GM18508 (cell line): ENCODE measurements at regions not wholly inside any gene's neighbourhood (a gene's known extent, or its start where the extent isn't known, plus 50 kb on each side); places are given as distances from the start of the nearest gene placed in this dataset.
"Not testable (repeated sequence)": the region's sequence is repeated elsewhere in the genome, so short reads cannot be mapped to it uniquely, and the experiment has no call there.

Experiments
- ATAC-seq: cut with Tn5 transposase; IDR thresholded peaks from one replicate; pipeline ENCODE4 v1.9.1; 2021; ENCODE audit warnings: moderate number of reproducible peaks; ENCODE audit not compliant: insufficient read depth, unreplicated experiment

DNA sequence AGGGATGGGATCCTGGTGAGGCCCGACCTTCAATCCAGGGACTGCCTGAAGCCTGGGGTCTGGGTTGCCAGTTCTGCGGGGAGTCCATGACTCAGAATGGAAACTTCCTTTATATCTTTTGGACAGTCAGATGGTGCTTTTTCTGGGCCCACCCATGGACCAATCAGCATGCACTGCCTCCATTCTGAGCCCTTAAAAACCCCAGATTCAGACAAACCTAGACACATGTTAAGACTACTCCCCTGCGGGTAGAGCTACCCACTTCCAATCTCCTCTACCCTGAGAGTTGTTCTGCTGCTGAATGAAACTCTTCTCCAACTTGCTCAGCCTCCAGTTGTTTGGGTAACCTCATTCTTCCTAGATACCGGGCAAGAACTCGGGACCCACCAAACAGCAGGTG is 1315.2 kb upstream of the MIR17HG start:
- ATAC-seq, result no peak

DNA sequence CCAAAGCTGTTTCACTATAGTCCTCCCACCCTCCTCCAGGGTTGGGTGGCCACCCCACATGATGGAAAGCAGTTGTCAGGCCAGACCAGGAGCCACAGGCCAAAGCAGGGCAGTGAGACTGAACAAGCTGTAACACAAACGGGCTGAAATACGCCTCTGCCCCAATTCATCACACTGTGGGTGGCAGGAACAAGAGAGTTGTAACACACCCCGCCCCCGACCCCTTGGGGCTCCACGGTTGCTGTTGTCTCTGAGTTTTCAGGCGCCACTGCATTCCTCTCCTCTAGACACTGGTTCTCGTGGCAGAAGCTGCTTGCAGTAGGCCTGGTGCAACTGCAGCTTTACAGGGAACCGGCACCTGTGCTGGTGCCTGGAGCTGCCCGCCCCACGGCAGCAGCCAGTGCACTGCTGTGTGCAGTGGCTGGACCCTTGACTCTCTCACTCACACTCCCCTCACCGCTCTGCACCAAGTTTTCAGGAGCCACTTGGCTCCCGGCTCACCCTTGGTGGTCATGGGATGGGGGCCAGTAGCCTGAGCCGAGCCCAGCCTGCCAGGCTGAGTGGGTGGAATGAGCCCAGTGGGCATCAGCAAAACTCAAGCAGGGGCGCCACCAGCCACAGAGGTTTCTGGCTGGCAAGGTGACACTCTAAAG is 1314.5 kb upstream of the MIR17HG start:
- ATAC-seq, result no peak

DNA sequence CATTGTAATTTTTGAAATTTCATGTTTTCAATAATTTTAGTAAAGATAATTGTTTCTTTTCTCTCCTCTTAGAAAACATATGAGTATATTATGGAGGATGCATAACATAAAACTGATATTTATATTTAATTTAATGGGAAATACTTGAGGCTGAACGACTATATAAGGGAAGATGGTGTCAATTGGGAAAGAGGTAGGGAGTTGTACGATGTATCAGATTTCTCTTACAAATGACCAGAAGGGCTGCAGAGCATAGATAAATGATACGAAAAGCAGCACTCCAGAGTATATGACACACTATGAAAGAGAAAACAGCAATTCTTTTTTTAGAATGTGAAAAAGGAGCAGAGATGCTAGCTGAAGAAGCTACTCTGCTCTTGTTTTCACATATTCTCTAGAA is 1308.0 kb upstream of the MIR17HG start:
- ATAC-seq, result no peak

DNA sequence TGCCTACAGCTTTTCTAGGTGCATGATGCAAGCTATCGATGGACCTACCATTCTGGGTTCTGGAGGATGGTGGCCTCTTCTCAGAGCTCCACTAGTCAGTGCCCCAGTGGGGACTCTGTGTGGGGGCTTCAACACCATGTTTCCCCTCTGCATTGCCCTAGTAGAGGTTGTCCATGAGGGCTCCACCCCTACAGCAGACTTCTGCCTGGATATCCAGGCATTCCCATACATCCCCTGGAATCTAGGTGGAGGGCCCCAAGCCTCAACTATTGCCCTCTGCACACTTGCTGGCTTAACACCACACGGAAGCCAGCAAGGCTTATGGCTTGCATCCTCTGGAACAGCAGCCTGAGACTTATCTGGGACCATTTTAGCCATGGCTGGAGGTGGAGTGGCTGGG is 1299.9 kb upstream of the MIR17HG start:
- ATAC-seq, result no peak

DNA sequence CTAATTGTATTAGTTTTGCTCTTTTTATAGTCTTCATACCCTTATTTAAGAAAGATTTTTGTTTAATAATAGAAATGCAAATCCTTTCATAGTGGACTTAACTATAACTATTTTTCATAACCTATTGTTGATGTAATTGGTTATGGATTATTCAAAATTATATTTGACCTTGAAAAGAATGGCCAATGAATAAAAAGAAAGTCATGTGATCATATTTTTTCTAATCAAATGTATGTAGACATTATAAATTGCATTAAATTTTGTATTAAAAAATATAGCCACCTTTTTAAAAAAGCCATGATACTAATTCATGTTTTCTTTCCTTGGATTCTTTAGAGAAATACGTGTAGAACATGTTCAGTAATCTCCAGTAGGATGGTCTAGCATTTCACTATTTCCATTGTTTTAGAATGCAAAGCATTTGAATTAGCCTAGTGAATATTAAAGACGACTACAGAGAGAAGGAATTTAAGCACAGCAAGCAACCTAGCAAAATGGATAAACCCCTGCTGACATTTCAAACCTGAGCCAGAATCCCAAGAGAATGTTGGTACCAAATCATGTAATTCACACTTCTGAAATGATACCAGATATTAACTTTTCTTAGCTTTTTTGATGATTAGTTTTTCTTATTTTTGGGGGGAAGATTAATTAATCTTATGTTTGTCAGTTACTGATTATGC is 1297.4 kb upstream of the MIR17HG start:
- ATAC-seq, result no peak

DNA sequence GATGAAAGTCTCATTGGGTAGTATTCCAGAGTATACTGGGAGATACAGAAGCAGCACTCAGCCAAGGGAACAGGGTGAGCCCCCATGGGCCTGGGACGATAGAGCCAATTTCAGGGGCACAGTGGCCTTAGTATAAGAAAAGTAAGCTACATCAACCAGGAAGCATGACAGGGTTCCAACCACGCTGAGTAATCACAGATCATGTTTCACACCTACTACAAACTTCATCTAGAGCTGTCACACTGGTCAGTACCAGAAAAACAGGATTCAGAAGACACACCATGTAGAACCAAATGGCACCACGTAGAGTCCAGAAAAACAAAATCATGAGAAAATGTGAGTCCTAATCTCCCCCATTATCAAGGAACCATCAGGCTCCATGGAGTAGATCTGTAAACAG is 1292.4 kb upstream of the MIR17HG start:
- no peak for ATAC-seq

DNA sequence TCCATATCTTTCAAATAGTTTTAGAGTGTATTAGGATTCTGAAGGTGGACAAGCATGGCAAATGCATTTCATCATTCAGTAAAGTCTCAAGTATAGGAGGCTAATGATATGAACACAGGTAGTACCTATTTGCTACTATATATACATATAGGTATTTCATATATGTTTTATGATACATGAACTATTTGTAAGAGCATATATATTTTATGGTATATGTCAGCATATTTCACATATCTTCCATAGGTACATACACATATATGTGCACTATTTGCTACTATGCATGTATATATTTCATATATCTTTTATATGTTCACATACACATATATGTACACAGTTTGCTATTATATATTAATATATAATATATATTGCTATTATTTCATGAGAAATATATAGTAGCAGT is 1291.7 kb upstream of the MIR17HG start:
- no peak for ATAC-seq

DNA sequence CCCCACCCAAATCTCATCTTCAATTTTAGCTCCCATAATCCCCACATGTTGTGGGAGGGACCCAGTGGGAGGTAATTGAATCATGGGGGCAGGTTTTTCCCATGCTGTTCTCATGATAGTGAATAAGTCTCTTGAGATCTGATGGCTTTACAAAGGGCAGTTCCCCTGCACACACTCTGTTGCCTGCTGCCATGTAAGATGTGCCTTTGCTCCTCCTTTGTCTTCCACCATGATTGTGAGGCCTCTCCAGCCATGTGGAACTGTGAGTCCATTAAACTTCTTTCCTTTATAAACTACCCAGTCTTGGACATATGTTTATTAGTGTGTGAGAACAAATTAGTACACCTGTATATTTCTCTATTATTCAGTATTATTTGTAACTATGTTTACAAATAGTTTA is 1283.3 kb upstream of the MIR17HG start:
- not testable (repeated sequence) for ATAC-seq

DNA sequence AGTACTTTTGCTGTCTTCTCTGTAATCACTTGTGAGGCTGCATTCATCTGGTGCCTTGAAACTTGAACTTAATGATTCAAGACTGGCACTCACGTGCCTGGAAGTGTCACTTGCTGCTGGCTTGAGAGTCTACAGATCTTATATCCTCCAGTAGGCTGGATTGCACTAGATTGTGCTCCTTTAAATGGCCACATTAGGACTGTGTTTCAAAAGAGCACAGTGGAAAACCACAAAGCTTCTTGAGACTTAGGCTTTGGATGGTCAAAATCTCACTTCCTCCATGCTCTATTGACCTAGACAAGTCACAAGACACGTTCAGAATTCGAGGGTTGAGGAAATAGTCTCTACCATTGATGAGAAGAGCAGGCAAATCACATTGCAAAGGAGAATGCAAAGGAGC is 1278.8 kb upstream of the MIR17HG start:
- no peak for ATAC-seq

DNA sequence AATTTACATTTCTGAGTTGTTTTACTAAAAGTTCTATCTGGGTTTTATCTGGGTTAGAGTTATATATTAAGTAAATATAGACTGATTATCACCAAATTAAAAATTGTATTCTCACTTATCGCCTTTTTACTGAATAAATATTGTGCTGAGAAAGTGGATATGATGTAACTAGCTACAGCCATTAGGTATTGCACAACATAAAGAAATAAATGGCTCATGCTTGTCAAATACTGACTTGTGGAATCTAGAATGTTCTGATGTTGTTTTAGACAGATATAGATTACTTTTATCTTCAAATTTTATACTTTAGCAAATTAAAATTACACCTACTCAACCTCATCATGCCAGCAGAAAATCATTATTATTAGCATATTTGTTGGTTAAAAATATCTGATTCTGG is 1277.1 kb upstream of the MIR17HG start:
- ATAC-seq, result no peak

DNA sequence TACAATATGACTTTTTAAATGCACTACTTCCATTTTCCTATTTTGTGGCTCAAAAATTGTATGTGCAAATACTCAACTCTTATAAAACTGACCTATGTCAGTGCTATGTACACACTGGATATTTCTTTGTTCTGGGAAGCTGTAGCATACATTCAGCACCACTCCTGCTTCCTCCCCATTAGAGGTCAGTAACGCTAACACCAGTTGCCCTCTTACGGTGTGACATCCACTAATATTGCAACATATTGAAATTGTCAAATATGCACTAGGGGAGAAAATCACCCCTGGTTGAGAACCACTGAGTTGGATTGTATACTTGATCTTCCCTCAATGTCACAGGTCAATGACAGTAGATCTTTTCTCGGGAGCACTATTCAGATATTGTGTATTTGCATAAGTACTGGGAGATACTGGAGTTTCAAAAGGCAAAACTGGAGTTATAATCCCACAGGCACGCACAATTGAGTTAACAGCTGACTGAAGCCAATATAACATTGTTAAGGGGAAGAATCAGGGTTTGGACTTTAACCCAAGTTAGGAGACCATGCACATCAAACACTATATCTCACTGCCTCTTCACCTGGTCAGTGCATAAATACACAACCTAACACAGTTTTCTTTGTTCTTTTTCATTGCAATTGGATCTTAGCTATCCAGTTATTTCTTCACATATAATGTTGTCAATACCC is 1276.5 kb upstream of the MIR17HG start:
- ATAC-seq, result no peak

DNA sequence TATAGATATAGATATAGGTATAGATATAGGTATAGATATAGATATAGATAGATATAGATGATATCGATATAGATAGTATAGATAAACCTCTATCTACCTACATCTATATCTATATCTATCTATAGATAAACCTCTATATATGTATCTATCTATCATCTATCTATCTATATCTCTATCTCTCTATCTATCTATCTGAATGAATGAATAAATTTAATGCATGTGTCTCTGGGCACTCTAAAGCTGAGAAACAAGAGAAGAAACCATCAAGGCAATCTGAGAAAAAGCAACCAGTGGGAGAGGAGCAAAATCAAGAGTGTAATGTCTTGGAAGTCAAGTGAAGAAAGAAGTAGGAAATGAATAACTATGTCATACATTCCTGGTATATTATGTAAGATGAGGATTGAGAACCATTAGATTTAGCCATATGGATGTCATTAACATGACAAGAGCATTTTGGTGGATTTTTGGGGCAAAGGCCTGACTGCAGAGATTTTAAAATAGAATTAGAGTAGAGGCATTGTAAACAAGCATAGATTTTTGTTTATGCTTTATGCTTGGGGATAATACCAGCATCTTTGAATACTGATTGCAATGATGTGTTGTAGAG is 1262.7 kb upstream of the MIR17HG start:
- no peak for ATAC-seq

DNA sequence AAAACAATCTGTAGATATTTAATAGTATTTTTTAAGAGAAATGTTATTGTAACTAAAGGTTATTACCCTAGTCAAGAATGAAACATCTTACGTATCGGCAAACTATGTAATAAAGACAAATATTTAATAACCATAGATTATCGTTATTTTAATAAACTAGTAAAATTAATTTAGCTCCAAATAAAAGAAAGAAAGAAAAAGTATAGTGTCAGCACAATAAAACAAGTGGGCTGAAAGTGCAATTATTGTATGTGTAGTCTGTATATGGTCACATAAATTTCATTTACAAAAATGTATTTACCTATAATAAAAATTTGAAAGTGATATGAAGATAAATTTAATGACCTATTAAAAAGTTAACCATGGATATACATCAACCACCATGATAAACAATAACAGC is 1258.4 kb upstream of the MIR17HG start:
- ATAC-seq, result no peak

DNA sequence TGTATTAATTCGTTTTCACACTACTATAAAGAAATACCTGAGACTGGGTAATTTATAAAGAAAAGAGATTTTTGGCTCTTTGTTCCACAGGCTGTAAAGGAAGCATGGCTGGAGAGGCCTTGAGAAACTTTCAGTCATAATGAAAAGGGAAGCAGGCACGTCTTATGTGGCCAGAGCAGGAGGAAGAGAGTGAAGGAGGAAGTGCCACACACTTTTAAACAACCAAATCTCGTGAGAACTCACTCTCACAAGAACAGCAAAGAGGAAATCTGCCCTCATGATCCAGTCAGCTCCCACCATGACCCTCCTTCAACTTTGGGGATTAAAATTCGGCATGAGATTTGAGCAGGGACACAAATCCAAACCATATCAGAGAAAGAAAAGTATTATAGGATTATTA is 1255.9 kb upstream of the MIR17HG start:
- ATAC-seq, result no peak

DNA sequence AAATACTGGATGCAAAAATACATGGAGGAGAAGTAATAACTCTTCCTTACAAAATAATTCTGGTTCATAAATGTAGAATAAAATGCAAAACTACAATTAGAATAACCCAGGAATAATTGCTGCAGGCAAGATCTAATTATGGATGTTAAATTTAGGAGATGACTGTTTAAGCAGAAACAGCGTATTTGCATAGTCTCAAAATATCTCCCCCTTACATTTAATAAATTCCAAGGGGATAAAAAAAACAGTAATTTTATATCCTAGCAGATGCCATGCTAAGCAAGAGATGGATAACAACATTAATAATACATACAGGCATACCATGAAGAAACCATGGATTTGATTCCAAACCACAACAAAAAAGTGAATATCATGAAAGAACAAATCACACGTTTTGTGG is 1253.1 kb upstream of the MIR17HG start:
- no peak for ATAC-seq

DNA sequence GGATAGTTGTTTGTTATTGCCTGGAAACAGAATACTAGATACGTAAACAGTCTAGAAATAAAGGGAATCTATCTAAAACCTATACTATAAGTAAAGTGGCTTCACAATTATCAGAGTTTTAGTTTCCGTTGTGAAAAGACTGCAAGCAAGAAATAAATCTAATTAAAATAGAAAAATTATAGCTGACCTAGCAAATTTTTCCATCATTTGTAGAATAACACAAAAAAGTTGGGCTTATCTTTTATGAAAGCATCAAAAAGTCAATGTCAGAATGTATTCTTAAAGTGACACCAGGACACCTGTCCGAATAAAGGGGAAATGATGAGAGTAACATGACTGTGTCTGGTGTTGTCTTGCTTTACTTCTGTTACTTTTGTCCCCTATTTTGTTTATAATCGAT is 1248.9 kb upstream of the MIR17HG start:
- ATAC-seq, result no peak

DNA sequence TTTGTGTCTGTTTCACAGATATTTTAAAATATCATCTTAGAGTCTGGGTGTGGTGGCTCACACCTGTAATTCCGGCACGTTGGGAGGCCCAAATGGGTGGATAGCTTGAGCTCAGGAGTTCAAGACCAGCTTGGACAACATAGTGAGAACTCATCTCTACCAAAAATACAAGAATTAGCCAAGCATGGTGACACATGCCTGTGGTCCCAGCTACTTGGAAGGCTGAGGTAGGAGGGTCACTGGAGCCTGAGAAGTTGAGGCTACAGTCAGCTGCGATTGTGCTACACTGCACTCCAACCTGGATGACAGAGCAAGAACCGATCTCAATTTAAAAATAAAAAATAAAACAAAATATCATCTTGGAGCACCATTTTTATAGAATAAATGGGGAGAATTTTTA is 1247.6 kb upstream of the MIR17HG start:
- ATAC-seq, result no peak

DNA sequence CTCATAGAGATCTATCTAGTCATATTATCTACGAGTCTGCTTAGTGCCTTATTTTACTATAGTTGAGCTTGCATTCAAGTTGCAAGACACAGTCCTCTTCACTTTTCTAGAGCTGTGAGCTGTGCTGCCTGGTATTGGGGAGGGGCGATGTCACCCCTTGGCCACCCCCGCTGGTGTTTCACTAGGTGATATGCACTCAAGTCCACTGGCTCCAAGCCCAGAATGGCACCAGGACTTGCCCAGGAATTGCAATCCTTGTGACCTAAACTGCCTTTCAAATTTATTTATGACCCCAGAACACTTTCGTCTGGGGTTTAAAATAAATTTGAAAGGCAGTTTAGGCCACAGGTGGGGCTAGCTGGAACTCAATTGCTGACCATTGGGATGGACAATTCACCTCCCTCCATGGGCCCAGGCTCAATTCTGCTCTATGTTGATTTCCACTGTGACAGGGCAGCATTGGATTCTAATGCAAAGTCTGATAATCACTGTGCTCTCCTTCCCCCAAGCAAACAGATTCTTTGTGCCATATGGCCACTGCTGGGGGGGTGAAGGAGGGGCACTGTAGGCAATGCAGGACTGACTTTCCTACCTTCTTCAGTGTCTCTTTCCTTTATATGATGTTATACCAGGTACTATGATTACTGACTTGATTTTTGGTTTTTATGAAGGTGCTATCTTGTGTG is 1244.2 kb upstream of the MIR17HG start:
- ATAC-seq, result no peak

DNA sequence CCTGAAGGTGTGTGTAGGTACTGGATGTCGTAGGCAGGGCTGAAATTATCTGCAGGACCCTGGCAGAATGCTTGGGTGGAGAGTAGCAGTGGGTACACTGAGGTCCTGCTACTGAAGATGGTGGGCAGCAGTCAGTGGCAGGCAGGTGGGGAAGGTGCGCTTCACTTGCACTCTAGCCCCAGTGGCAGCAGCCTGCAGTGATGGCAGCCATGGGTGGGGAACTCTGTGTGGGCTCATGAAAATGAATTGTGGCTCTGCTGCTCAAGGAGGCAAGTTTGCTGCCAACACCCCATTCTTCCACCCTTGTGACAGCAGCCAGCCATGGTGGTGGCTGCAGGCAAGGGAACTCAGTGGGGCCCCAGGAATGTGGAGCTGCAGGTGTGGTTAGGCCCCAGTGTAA is 1242.7 kb upstream of the MIR17HG start:
- no peak for ATAC-seq

DNA sequence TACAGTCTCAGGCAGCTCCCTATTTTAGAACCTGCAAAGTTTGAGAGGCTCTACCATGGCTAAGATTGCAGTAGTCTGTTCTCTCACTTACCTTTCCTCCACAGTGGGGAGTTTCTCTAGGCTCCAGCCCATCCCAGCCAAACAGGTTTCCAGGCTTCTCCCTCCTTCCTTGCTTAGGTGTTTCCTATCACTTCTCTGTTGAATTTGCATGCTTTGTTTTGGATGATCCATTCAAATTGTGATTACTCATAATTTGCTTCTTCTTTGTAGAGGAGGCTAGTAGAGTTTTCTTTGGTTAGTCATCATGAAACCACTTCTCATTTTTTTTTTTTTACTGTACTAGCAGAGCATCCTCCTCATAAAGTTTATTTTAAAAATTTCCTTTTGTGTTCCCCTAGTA is 1242.2 kb upstream of the MIR17HG start:
- ATAC-seq, result no peak
